ENCODE measurements at regions not wholly inside any gene's neighbourhood (a gene's known extent, or its start where the extent isn't known, plus 50 kb on each side); places are given as distances from the start of the nearest gene placed in this dataset.
"Not testable (repeated sequence)": the region's sequence is repeated elsewhere in the genome, so short reads cannot be mapped to it uniquely, and the experiment has no call there.

DNA sequence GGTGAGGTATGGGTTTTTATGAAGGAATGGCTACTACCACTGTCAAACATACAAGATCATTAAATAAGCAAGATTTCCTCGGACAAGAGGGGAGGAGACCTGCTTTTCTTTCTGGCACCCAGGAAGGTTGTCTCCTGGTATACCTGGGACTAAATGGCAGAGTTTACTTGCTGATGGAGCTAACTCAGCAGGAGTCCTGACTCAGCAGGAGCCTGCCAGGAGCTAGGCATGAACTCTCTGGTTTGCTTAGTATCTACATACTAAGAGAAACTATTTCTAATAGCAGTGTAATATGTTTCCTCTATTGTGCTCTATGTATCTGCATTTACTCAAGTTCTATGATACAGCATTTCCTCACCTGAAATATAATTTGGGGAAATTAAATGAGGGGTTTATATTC lies 404.2 kb downstream of the RSL24D1 start:
- Histone ChIP-seq H3K27me3 (replicated peaks; ENCODE audit: insufficient read depth) (no peaks in the 10 kb centered on the region), H3K36me3 (no peaks in the 10 kb centered on the region), H3K27ac (no peak overlapping the region), H3K9me3 (no peaks in the 10 kb centered on the region), H3K4me1 (ENCODE audit: control insufficient read depth in 1 of 2, low read depth in 2 of 2) (peaks cover 8 to 15% of the 10 kb centered on the region in 2 donors), H3K4me3 (no peak overlapping the region)
- DNase-seq (ENCODE audit: low spot score): no peak
- no peak for ATAC-seq (ENCODE audit: insufficient number of reproducible peaks, low FRiP score, low read depth)
- TF ChIP-seq, protein P1, sequence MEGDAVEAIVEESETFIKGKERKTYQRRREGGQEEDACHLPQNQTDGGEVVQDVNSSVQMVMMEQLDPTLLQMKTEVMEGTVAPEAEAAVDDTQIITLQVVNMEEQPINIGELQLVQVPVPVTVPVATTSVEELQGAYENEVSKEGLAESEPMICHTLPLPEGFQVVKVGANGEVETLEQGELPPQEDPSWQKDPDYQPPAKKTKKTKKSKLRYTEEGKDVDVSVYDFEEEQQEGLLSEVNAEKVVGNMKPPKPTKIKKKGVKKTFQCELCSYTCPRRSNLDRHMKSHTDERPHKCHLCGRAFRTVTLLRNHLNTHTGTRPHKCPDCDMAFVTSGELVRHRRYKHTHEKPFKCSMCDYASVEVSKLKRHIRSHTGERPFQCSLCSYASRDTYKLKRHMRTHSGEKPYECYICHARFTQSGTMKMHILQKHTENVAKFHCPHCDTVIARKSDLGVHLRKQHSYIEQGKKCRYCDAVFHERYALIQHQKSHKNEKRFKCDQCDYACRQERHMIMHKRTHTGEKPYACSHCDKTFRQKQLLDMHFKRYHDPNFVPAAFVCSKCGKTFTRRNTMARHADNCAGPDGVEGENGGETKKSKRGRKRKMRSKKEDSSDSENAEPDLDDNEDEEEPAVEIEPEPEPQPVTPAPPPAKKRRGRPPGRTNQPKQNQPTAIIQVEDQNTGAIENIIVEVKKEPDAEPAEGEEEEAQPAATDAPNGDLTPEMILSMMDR (IDR thresholded peaks at IDR 0.05): no peak

DNA sequence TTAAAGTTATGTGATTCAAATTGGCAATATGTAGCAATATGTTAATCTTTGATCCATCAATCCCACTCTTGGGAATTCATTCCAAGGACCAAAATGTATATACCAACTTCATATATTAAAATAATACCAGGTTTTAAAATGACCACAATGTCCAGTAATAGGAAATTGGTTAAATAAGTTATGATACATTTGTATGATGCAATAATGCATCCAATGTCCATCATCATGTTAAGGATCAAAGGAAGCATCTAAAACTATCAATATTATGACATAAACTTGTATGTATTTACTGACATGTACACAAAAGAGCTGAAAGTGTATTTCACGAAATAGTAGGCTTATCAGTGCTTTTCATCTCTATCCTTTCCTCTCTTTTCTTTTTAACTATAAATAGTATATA lies 406.0 kb downstream of the RSL24D1 start:
- H3K4me1 ChIP-seq (ENCODE audit: control insufficient read depth in 1 of 2, low read depth in 2 of 2): peaks cover 8 to 15% of the 10 kb centered on the region in 2 donors
- H3K4me3 ChIP-seq: no peak overlapping the region
- no peaks in the 10 kb centered on the region for H3K27me3 ChIP-seq (replicated peaks; ENCODE audit: insufficient read depth)
- ATAC-seq (ENCODE audit: insufficient number of reproducible peaks, low FRiP score, low read depth) (no peak), DNase-seq (ENCODE audit: low spot score) (no peak)
- H3K27ac ChIP-seq: no peak overlapping the region
- no peaks in the 10 kb centered on the region for H3K9me3 ChIP-seq
- H3K36me3 ChIP-seq: no peaks in the 10 kb centered on the region
- TF ChIP-seq, protein P1 (IDR thresholded peaks at IDR 0.05): no peak

DNA sequence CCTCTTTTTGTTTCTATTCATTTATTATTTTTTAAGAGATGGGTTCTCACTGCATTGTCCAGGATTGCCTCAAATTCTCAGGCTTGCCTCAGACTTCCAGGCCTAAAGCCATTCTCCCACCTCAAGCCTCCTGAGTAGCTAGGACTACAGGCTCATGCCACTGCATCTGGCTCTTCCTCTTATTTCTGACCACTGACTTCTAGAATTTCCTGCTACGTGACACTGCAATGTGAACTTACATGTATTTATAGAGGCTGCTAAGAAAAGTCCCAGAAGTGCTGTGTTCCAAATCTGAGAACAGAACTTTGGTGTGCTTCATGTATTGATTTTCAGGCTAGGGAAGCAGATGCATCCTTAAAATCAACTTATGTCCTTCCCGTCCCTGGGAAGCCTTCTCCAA lies 407.4 kb downstream of the RSL24D1 start:
- Histone ChIP-seq H3K36me3 (no peaks in the 10 kb centered on the region), H3K27ac (peak overlapping the region in 1 of 2 donors; percentile 46), H3K27me3 (replicated peaks; ENCODE audit: insufficient read depth) (no peaks in the 10 kb centered on the region), H3K9me3 (no peaks in the 10 kb centered on the region), H3K4me1 (ENCODE audit: control insufficient read depth in 1 of 2, low read depth in 2 of 2) (peaks cover 8 to 15% of the 10 kb centered on the region in 2 donors), H3K4me3 (no peak overlapping the region)
- TF ChIP-seq, protein P1 (IDR thresholded peaks at IDR 0.05): no peak
- DNase-seq (ENCODE audit: low spot score) (no peak), ATAC-seq (ENCODE audit: insufficient number of reproducible peaks, low FRiP score, low read depth) (no peak)

DNA sequence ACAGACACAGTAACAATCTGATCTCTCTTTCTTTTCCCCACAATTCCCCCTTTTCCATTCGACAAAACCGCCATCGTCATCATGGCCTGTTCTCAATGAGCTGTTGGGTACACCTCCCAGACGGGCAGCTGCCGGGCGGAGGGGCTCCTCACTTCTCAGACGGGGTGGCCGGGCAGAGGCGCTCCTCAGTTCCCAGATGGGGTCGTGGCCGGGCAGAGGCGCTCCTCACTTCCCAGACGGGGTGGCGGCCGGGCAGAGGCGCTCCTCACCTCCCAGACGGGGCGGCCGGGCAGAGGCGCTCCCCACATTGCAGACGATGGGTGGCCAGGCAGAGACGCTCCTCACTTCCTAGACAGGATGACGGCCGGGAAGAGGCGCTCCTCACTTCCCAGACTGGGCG lies 415.5 kb downstream of the RSL24D1 start:
- not testable (repeated sequence) for H3K4me1 ChIP-seq (ENCODE audit: control insufficient read depth in 1 of 2, low read depth in 2 of 2); H3K4me3 ChIP-seq; H3K9me3 ChIP-seq; DNase-seq (ENCODE audit: low spot score); H3K27ac ChIP-seq; H3K27me3 ChIP-seq (replicated peaks; ENCODE audit: insufficient read depth); ATAC-seq (ENCODE audit: insufficient number of reproducible peaks, low FRiP score, low read depth); H3K36me3 ChIP-seq

DNA sequence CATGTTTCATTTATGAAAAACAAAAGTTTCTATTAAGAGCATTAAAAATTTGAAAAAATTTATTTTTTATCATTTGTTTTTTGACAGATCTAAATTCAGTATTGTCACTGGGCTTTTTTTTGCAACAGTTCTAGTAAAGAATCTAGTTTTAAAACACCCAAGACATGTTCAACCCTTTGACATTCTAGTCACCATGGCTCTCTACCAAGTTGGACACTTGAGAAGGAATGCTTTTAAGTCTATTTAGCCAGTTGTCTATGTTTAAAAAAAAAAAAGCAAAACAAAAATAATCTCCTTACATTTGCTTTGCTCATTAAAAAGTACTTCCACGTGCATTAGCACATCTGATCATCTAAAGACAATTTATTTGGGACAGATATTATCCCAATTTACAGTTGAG lies 417.5 kb downstream of the RSL24D1 start:
- H3K9me3 ChIP-seq: no peaks in the 10 kb centered on the region
- H3K4me1 ChIP-seq (ENCODE audit: control insufficient read depth in 1 of 2, low read depth in 2 of 2): no peaks in the 10 kb centered on the region
- no peak overlapping the region for H3K4me3 ChIP-seq
- ATAC-seq (ENCODE audit: insufficient number of reproducible peaks, low FRiP score, low read depth): no peak
- no peaks in the 10 kb centered on the region for H3K27me3 ChIP-seq (replicated peaks; ENCODE audit: insufficient read depth)
- no peak for DNase-seq (ENCODE audit: low spot score)
- TF ChIP-seq, protein P1 (IDR thresholded peaks at IDR 0.05): no peak
- H3K27ac ChIP-seq: no peak overlapping the region
- no peaks in the 10 kb centered on the region for H3K36me3 ChIP-seq

DNA sequence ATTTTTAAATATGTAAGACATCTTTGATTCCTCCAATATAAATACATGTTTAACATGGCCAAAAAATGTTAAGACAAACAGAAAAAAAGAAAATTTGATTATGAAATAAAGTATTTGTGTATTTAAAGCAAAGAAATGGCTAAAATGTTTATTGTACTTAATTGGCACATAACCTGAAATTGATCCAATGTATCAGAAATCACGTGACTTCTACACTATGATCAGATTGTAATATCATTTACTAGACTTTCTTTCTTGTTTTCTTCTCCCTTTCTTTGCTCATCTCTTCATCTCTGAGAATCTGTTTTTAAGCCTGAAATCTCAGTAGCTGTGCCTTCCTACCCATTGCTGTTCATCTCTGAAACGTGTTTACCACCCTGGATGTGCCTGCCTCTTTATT lies 420.3 kb downstream of the RSL24D1 start:
- DNase-seq (ENCODE audit: low spot score): no peak
- H3K27ac ChIP-seq: no peak overlapping the region
- no peak for ATAC-seq (ENCODE audit: insufficient number of reproducible peaks, low FRiP score, low read depth)
- TF ChIP-seq, protein P1 (IDR thresholded peaks at IDR 0.05): no peak
- no peaks in the 10 kb centered on the region for H3K27me3 ChIP-seq (replicated peaks; ENCODE audit: insufficient read depth)
- H3K4me1 ChIP-seq (ENCODE audit: control insufficient read depth in 1 of 2, low read depth in 2 of 2): no peaks in the 10 kb centered on the region
- H3K36me3 ChIP-seq: no peaks in the 10 kb centered on the region
- H3K9me3 ChIP-seq: no peaks in the 10 kb centered on the region
- H3K4me3 ChIP-seq: no peak overlapping the region

Data from thoracic aorta (tissue), 2 donors.